ENCODE measurements at regions not wholly inside any gene's neighbourhood (a gene's known extent, or its start where the extent isn't known, plus 50 kb on each side); places are given as distances from the start of the nearest gene placed in this dataset.

- Histone ChIP-seq H3K36me3 (replicated peaks; ENCODE audit: insufficient read depth, low read length) (no peaks in the 10 kb centered on the region), H3K9ac (ENCODE audit: low read length) (no peak overlapping the region), H4K20me1 (ENCODE audit: insufficient read depth, low read length) (no peaks in the 10 kb centered on the region), H3K4me3 (ENCODE audit: low read length) (no peak overlapping the region), H3K79me2 (ENCODE audit: low read length) (no peaks in the 10 kb centered on the region), H3K9me2 (replicated peaks; ENCODE audit: insufficient read depth, low read length) (no peaks in the 10 kb centered on the region), H3F3A (ENCODE audit: insufficient read depth, low read length) (no peaks in the 10 kb centered on the region), H3K27ac (ENCODE audit: low read length) (no peak overlapping the region), H3K4me2 (ENCODE audit: low read depth, low read length) (no peak overlapping the region), H3K27me3 (replicated peaks; ENCODE audit: insufficient read depth, low read length) (no peaks in the 10 kb centered on the region), H2AFZ (ENCODE audit: low read length) (no peak overlapping the region), H3K9me3 (replicated peaks; ENCODE audit: insufficient read depth, low read length) (no peaks in the 10 kb centered on the region), H3K4me1 (ENCODE audit: low read length) (no peaks in the 10 kb centered on the region)
- DNase-seq = no peak
- TF ChIP-seq EZH2phosphoT487 (IDR thresholded peaks at IDR 0.05; ENCODE audit: low read length) (no peak), EZH2 (optimal IDR thresholded peaks at IDR 0.05; ENCODE audit: low read depth, low read length) (no peak), CTCF (IDR thresholded peaks at IDR 0.05; ENCODE audit: low read length) (no peak)
Measured at GRCh38 chr1:185674201-185674600, 60.0 kb upstream of the HMCN1 start.

GRCh38 chr1:185672719-185673360 is 61.4 kb upstream of the HMCN1 start:
- H3K9ac ChIP-seq (ENCODE audit: low read length) = no peak overlapping the region
- H3K27me3 ChIP-seq (replicated peaks; ENCODE audit: insufficient read depth, low read length) = no peaks in the 10 kb centered on the region
- no peaks in the 10 kb centered on the region for H3K9me2 ChIP-seq (replicated peaks; ENCODE audit: insufficient read depth, low read length)
- no peaks in the 10 kb centered on the region for H4K20me1 ChIP-seq (ENCODE audit: insufficient read depth, low read length)
- no peak overlapping the region for H3K4me3 ChIP-seq (ENCODE audit: low read length)
- no peak for DNase-seq
- H3K79me2 ChIP-seq (ENCODE audit: low read length) = no peaks in the 10 kb centered on the region
- H3K4me1 ChIP-seq (ENCODE audit: low read length) = no peaks in the 10 kb centered on the region
- H2AFZ ChIP-seq (ENCODE audit: low read length) = no peak overlapping the region
- no peak for TF ChIP-seq CTCF (IDR thresholded peaks at IDR 0.05; ENCODE audit: low read length)
- no peak for TF ChIP-seq EZH2 (optimal IDR thresholded peaks at IDR 0.05; ENCODE audit: low read depth, low read length)
- TF ChIP-seq EZH2phosphoT487 (IDR thresholded peaks at IDR 0.05; ENCODE audit: low read length) = no peak
- H3K4me2 ChIP-seq (ENCODE audit: low read depth, low read length) = no peak overlapping the region
- no peaks in the 10 kb centered on the region for H3K9me3 ChIP-seq (replicated peaks; ENCODE audit: insufficient read depth, low read length)
- H3F3A ChIP-seq (ENCODE audit: insufficient read depth, low read length) = no peaks in the 10 kb centered on the region
- no peak overlapping the region for H3K27ac ChIP-seq (ENCODE audit: low read length)
- H3K36me3 ChIP-seq (replicated peaks; ENCODE audit: insufficient read depth, low read length) = no peaks in the 10 kb centered on the region

- no peak overlapping the region for H3K4me2 ChIP-seq (ENCODE audit: low read depth, low read length)
- no peaks in the 10 kb centered on the region for H3K36me3 ChIP-seq (replicated peaks; ENCODE audit: insufficient read depth, low read length)
- H3K9me2 ChIP-seq (replicated peaks; ENCODE audit: insufficient read depth, low read length) = no peaks in the 10 kb centered on the region
- no peak overlapping the region for H3K9ac ChIP-seq (ENCODE audit: low read length)
- H3K4me3 ChIP-seq (ENCODE audit: low read length) = no peak overlapping the region
- no peak overlapping the region for H2AFZ ChIP-seq (ENCODE audit: low read length)
- H3K27me3 ChIP-seq (replicated peaks; ENCODE audit: insufficient read depth, low read length) = no peaks in the 10 kb centered on the region
- H3F3A ChIP-seq (ENCODE audit: insufficient read depth, low read length) = no peaks in the 10 kb centered on the region
- DNase-seq = peak; percentile 30
- H3K27ac ChIP-seq (ENCODE audit: low read length) = no peak overlapping the region
- no peaks in the 10 kb centered on the region for H4K20me1 ChIP-seq (ENCODE audit: insufficient read depth, low read length)
- TF ChIP-seq EZH2 (optimal IDR thresholded peaks at IDR 0.05; ENCODE audit: low read depth, low read length) (no peak), CTCF (IDR thresholded peaks at IDR 0.05; ENCODE audit: low read length) (peak; percentile 46)
- no peaks in the 10 kb centered on the region for H3K4me1 ChIP-seq (ENCODE audit: low read length)
- H3K9me3 ChIP-seq (replicated peaks; ENCODE audit: insufficient read depth, low read length) = no peaks in the 10 kb centered on the region
- no peaks in the 10 kb centered on the region for H3K79me2 ChIP-seq (ENCODE audit: low read length)
Measured at GRCh38 chr1:185670187-185670627, 64.0 kb upstream of the HMCN1 start.
